ENCODE measurements at regions not wholly inside any gene's neighbourhood (a gene's known extent, or its start where the extent isn't known, plus 50 kb on each side); places are given as distances from the start of the nearest gene placed in this dataset.

DNA sequence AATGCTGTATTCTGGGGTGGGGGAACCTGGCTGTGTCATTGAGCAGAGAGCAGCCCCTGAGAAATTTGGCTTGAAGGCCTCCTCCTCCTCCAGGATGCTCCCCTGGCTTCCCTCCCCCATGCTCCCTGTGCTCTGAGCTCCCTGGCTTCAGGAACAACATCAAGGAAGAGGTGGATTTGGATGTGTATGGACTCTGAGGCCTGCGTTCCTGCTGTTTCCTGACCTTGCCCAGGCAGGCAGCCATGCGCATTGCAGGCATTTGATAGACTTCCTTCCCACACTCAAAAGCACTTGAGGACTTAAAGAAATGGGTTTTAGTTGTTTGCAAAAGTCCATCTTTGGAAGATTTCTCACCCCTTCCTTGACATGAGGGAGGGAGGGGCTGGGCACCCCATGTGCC, 1317.1 kb downstream of the BRD1 start:
- TF ChIP-seq, protein P1, sequence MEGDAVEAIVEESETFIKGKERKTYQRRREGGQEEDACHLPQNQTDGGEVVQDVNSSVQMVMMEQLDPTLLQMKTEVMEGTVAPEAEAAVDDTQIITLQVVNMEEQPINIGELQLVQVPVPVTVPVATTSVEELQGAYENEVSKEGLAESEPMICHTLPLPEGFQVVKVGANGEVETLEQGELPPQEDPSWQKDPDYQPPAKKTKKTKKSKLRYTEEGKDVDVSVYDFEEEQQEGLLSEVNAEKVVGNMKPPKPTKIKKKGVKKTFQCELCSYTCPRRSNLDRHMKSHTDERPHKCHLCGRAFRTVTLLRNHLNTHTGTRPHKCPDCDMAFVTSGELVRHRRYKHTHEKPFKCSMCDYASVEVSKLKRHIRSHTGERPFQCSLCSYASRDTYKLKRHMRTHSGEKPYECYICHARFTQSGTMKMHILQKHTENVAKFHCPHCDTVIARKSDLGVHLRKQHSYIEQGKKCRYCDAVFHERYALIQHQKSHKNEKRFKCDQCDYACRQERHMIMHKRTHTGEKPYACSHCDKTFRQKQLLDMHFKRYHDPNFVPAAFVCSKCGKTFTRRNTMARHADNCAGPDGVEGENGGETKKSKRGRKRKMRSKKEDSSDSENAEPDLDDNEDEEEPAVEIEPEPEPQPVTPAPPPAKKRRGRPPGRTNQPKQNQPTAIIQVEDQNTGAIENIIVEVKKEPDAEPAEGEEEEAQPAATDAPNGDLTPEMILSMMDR (IDR thresholded peaks at IDR 0.05), result no peak
- no peak for TF ChIP-seq POLR2A (IDR thresholded peaks at IDR 0.05)

All from heart left ventricle (tissue), 13 donors.